AG09319 (cell line): ENCODE measurements at regions not wholly inside any gene's neighbourhood (a gene's known extent, or its start where the extent isn't known, plus 50 kb on each side); places are given as distances from the start of the nearest gene placed in this dataset.

Experiments
- DNase-seq: peaks from one replicate; pipeline ENCODE4 v3.0.0-alpha.2; 2010; ENCODE audit warnings: low read depth; ENCODE audit errors: extremely low read depth
- TF ChIP-seq, protein P1 (sequence below): IDR thresholded peaks from 2 replicates; pipeline ENCODE4 v1.5.1; 2011; ENCODE audit warnings: low read depth, mild to moderate bottlenecking, inconsistent platforms, low read length, moderate library complexity

DNA sequence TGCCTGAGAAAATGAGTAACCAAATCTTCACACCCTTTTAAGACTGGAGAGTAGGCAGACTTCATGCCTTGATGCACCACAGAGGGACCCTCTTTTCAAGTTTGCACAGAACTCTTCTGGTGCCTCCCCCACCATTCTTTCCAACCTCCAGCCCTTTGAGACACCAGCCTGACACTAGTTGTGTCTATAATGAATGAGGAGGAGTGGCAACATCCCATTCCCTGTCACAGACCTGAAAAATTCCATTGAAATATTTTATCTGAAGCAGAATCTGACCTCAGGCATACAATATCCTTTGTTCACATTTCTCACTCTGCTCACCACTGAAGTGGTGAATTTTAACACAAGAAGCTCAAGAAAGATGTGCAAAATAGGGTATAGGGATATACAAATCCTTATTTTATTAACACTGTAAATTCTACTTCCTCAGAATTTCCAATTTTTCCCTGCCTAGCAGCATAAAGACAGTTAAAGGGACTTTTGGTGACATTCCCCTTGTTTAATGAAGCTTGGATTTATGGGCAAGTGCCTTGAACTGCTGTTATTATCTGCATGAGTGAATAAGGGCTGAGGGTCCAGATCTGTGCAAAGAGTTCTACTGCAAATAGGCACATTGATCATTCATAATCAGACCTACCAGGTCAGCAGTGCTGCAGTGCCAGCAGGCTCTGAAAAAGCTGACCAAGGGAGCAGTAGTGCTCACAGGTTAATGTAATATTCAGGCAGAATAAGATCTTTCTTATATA lies 149.9 kb upstream of the PAQR3 start:
- TF ChIP-seq, protein P1, sequence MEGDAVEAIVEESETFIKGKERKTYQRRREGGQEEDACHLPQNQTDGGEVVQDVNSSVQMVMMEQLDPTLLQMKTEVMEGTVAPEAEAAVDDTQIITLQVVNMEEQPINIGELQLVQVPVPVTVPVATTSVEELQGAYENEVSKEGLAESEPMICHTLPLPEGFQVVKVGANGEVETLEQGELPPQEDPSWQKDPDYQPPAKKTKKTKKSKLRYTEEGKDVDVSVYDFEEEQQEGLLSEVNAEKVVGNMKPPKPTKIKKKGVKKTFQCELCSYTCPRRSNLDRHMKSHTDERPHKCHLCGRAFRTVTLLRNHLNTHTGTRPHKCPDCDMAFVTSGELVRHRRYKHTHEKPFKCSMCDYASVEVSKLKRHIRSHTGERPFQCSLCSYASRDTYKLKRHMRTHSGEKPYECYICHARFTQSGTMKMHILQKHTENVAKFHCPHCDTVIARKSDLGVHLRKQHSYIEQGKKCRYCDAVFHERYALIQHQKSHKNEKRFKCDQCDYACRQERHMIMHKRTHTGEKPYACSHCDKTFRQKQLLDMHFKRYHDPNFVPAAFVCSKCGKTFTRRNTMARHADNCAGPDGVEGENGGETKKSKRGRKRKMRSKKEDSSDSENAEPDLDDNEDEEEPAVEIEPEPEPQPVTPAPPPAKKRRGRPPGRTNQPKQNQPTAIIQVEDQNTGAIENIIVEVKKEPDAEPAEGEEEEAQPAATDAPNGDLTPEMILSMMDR = no peak
- DNase-seq = no peak

DNA sequence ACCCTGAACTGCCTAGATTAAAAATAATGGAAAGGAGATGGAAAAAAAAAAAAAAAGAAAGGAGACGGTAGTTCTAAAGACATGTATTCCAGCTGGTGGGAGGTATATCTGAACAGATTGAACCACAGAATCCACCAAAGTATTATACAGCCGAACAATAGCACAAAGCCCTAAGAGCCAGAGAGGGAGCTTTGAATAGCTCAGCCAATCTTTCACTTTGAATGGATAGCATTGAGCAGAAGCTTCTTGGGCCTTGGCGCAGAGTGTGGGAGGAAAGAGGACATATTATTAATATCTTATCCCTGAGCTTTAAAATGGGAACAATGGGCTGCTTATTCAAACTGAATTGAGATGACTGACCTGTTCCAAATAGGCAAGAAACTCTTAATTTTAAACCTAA lies 147.8 kb upstream of the PAQR3 start:
- DNase-seq = no peak
- TF ChIP-seq, protein P1 = no peak

DNA sequence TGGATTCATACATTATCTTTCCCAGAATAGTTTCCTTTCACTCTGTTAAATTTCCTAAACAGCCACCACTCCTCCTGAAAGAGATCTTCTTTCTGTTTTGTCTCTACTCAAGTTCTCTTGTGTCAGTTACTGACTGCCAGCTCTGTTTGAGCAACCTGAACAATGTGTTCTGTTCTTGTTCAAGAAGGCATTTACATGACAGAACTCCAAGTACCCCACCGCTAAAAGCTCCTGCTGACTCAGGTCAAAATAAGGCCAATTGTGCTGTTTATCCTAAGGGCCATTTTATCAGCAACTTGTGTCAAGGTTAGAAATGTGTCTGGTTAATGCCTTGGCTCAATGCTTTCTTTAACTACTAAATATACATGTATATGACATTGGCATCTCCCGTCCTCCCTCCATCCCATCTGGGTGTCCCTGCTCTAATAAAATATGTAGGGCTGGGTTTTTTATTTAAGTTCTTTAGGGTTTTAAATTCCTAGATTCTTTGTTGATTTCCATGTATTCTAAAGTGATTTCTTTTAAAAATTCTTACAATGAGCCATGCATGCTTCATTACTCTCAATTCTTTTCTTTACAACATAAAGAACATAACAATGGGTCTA lies 144.3 kb upstream of the PAQR3 start:
- DNase-seq = no peak
- TF ChIP-seq, protein P1 = no peak

DNA sequence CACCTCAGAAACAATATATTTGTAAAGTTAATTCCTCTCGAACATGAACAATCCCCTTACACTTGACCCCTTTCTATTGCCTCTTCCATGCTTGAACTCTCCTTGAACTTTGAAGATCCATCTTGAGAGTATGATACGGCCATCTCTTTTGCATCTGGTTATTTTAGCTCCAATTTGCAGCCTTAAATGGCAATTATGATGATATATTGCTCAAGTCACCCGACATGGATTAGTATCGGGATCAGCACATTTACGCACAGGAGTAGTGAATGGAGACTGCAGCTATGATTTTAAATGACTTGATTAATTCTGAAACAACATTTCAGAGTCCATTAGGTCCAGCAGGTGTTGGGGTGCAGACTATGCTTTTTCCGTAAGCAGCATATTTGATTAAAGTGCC lies 143.8 kb upstream of the PAQR3 start:
- TF ChIP-seq, protein P1 = no peak
- DNase-seq = no peak

DNA sequence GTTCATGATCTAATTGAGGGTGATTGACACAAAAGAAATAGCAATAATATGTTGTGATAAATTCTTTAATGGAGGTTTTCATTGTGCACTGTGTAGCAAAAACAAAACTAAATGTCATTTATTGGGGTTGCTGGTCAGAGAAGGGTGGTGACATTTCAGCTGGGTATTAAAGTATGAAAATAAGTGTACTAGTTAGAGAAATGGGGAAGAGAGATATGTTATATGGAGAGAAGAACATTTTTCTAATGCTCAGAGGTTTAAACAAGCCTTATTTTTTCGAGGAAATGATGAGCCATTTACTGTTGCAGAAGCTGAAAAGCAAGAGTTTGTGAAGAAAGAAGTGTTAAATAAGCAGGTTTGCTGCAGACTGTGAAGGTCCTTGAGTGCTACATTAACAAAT lies 142.7 kb upstream of the PAQR3 start:
- TF ChIP-seq, protein P1 = no peak

DNA sequence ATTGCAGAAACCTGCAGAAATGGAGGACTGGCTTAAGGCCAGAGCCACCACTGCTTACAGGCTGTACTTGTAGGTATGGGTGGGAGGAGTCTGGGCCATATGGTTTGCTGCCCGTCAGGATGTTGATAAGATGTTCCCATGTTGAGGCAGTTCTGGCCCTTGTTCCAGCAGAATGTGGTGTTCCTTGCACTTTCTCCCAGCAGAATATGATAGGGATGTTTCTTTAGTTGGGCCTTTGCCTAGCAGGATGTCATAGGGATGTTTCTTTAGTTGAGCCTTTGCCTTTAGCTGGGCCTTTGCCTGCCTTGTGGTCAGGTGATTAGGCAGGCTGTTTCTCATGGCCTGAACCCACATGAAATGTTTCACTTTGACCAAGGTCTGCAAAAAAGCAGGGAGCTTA lies 139.1 kb upstream of the PAQR3 start:
- DNase-seq = no peak
- TF ChIP-seq, protein P1 = no peak

More for the DNA sequence above, 142.7 kb upstream of the PAQR3 start:
- no peak for DNase-seq

DNA sequence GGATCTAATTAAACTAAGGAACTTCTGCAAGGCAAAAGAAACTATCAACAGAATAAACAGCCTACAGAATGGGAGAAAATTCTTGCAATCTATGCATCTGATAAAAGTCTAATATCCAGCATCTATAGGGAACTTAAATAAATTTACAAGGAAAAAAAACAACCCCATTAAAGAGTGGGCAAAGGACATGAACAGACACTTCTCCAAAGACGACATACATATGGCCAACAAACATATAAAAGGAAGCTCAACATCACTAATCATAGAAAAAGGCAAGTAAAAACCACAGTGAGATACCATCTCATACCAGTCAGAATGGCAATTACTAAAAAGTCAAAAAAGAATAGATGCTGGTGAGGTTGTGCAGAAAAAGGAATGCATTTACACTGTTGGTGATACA lies 134.8 kb upstream of the PAQR3 start:
- TF ChIP-seq, protein P1 = no peak
- no peak for DNase-seq
